ENCODE measurements at regions not wholly inside any gene's neighbourhood (a gene's known extent, or its start where the extent isn't known, plus 50 kb on each side); places are given as distances from the start of the nearest gene placed in this dataset.

GRCh38 chr11:13098063-13098462, 88.9 kb downstream of the RASSF10 start:
- H3K4me3 Mint-ChIP-seq = no peak overlapping the region
- ChIA-PET CTCF (no interaction called here), POLR2A (no interaction called here)
- H3K36me3 Mint-ChIP-seq (ENCODE audit: low read depth) = no peaks in the 10 kb centered on the region
- H3K27me3 Mint-ChIP-seq = peaks cover 10% of the 10 kb centered on the region
- no peaks in the 10 kb centered on the region for H3K9me3 Mint-ChIP-seq
- DNase-seq = no peak
- H3K27ac Mint-ChIP-seq = no peak overlapping the region
- H3K4me1 Mint-ChIP-seq = no peaks in the 10 kb centered on the region

- Mint-ChIP-seq H3K36me3 (ENCODE audit: low read depth) (no peaks in the 10 kb centered on the region), H3K27ac (no peak overlapping the region), H3K4me3 (no peak overlapping the region), H3K27me3 (peaks cover 10% of the 10 kb centered on the region), H3K9me3 (no peaks in the 10 kb centered on the region), H3K4me1 (no peaks in the 10 kb centered on the region)
- CTCF ChIA-PET = no interaction called here
- DNase-seq = no peak
- POLR2A ChIA-PET = no interaction called here
These were observed 89.6 kb downstream of the RASSF10 start for GRCh38 chr11:13098616-13099289.

GRCh38 chr11:13101644-13102512, 92.8 kb downstream of the RASSF10 start:
- no peak overlapping the region for H3K4me3 Mint-ChIP-seq
- CTCF ChIA-PET = no interaction called here

GRCh38 chr11:13102513-13102840, 93.4 kb downstream of the RASSF10 start:
- POLR2A ChIA-PET = no interaction called here
- DNase-seq = no peak
- Mint-ChIP-seq H3K27ac (no peak overlapping the region), H3K4me3 (no peak overlapping the region), H3K4me1 (no peaks in the 10 kb centered on the region), H3K36me3 (ENCODE audit: low read depth) (no peaks in the 10 kb centered on the region), H3K9me3 (no peaks in the 10 kb centered on the region), H3K27me3 (peaks cover 18% of the 10 kb centered on the region)
- CTCF ChIA-PET = no interaction called here

More at GRCh38 chr11:13101644-13102512, 92.8 kb downstream of the RASSF10 start:
- H3K4me1 Mint-ChIP-seq = no peaks in the 10 kb centered on the region
- DNase-seq = no peak
- no peaks in the 10 kb centered on the region for H3K36me3 Mint-ChIP-seq (ENCODE audit: low read depth)
- H3K27ac Mint-ChIP-seq = no peak overlapping the region
- H3K9me3 Mint-ChIP-seq = no peaks in the 10 kb centered on the region
- POLR2A ChIA-PET = no interaction called here
- H3K27me3 Mint-ChIP-seq = peaks cover 18% of the 10 kb centered on the region

GRCh38 chr11:13102865-13103539, 93.9 kb downstream of the RASSF10 start:
- no peaks in the 10 kb centered on the region for H3K36me3 Mint-ChIP-seq (ENCODE audit: low read depth)
- H3K4me1 Mint-ChIP-seq = no peaks in the 10 kb centered on the region
- no peak overlapping the region for H3K27ac Mint-ChIP-seq
- peaks cover 18% of the 10 kb centered on the region for H3K27me3 Mint-ChIP-seq
- H3K9me3 Mint-ChIP-seq = no peaks in the 10 kb centered on the region
- ChIA-PET CTCF (no interaction called here), POLR2A (no interaction called here)
- H3K4me3 Mint-ChIP-seq = no peak overlapping the region
- DNase-seq = no peak

- Mint-ChIP-seq H3K27me3 (peaks cover 19% of the 10 kb centered on the region), H3K4me3 (no peak overlapping the region), H3K27ac (no peak overlapping the region), H3K9me3 (no peaks in the 10 kb centered on the region), H3K4me1 (no peaks in the 10 kb centered on the region), H3K36me3 (ENCODE audit: low read depth) (no peaks in the 10 kb centered on the region)
- CTCF ChIA-PET = no interaction called here
- no peak for DNase-seq
- POLR2A ChIA-PET = no interaction called here
These were observed 94.9 kb downstream of the RASSF10 start for GRCh38 chr11:13103962-13104554.

GRCh38 chr11:13104619-13105236, 95.6 kb downstream of the RASSF10 start:
- POLR2A ChIA-PET = no interaction called here
- H3K9me3 Mint-ChIP-seq = no peaks in the 10 kb centered on the region

GRCh38 chr11:13105237-13105844, 96.2 kb downstream of the RASSF10 start:
- Mint-ChIP-seq H3K4me3 (no peak overlapping the region), H3K27ac (no peak overlapping the region), H3K4me1 (no peaks in the 10 kb centered on the region), H3K9me3 (no peaks in the 10 kb centered on the region), H3K27me3 (peaks cover 19% of the 10 kb centered on the region), H3K36me3 (ENCODE audit: low read depth) (no peaks in the 10 kb centered on the region)
- CTCF ChIA-PET = no interaction called here
- DNase-seq = no peak
- POLR2A ChIA-PET = no interaction called here

More at GRCh38 chr11:13104619-13105236, 95.6 kb downstream of the RASSF10 start:
- H3K36me3 Mint-ChIP-seq (ENCODE audit: low read depth) = no peaks in the 10 kb centered on the region
- no peak overlapping the region for H3K4me3 Mint-ChIP-seq
- H3K4me1 Mint-ChIP-seq = no peaks in the 10 kb centered on the region
- no peak for DNase-seq
- CTCF ChIA-PET = no interaction called here
- peaks cover 19% of the 10 kb centered on the region for H3K27me3 Mint-ChIP-seq
- no peak overlapping the region for H3K27ac Mint-ChIP-seq

- H3K9me3 Mint-ChIP-seq = no peaks in the 10 kb centered on the region
- ChIA-PET POLR2A (no interaction called here), CTCF (no interaction called here)
- no peak overlapping the region for H3K4me3 Mint-ChIP-seq
- H3K4me1 Mint-ChIP-seq = peaks cover 10% of the 10 kb centered on the region
- no peak overlapping the region for H3K27ac Mint-ChIP-seq
- DNase-seq = no peak
- no peaks in the 10 kb centered on the region for H3K36me3 Mint-ChIP-seq (ENCODE audit: low read depth)
- H3K27me3 Mint-ChIP-seq = peaks cover 19% of the 10 kb centered on the region
These were observed 98.5 kb downstream of the RASSF10 start for GRCh38 chr11:13107544-13108044.

- DNase-seq = no peak
- Mint-ChIP-seq H3K27me3 (peaks cover 19% of the 10 kb centered on the region), H3K27ac (no peak overlapping the region), H3K4me3 (no peak overlapping the region), H3K36me3 (ENCODE audit: low read depth) (no peaks in the 10 kb centered on the region), H3K4me1 (peaks cover 16% of the 10 kb centered on the region), H3K9me3 (no peaks in the 10 kb centered on the region)
- ChIA-PET CTCF (no interaction called here), POLR2A (no interaction called here)
These were observed 99.3 kb downstream of the RASSF10 start for GRCh38 chr11:13108416-13108815.

- Mint-ChIP-seq H3K36me3 (ENCODE audit: low read depth) (no peaks in the 10 kb centered on the region), H3K9me3 (no peaks in the 10 kb centered on the region), H3K27ac (no peak overlapping the region), H3K4me3 (no peak overlapping the region), H3K4me1 (peaks cover 18% of the 10 kb centered on the region), H3K27me3 (peaks cover 19% of the 10 kb centered on the region)
- CTCF ChIA-PET = no interaction called here
- DNase-seq = no peak
- POLR2A ChIA-PET = no interaction called here
These were observed 100.5 kb downstream of the RASSF10 start for GRCh38 chr11:13109616-13110015.

GRCh38 chr11:13110145-13110544, 101.0 kb downstream of the RASSF10 start:
- no peak overlapping the region for H3K4me3 Mint-ChIP-seq
- no peak for DNase-seq
- CTCF ChIA-PET = no interaction called here
- peaks cover 18% of the 10 kb centered on the region for H3K27me3 Mint-ChIP-seq
- H3K27ac Mint-ChIP-seq = no peak overlapping the region
- H3K9me3 Mint-ChIP-seq = no peaks in the 10 kb centered on the region
- H3K4me1 Mint-ChIP-seq = peaks cover 18% of the 10 kb centered on the region
- POLR2A ChIA-PET = no interaction called here
- no peaks in the 10 kb centered on the region for H3K36me3 Mint-ChIP-seq (ENCODE audit: low read depth)

All from activated CD4-positive, alpha-beta memory T cell treated with anti-CD3 and anti-CD28 coated beads, Interleukin-2, amount 10 ng/mL, durations not matched to agents 7 days and 5 days (primary cell).